Endothelial cell of umbilical vein (primary cell): ENCODE measurements at regions not wholly inside any gene's neighbourhood (a gene's known extent, or its start where the extent isn't known, plus 50 kb on each side); places are given as distances from the start of the nearest gene placed in this dataset.

Experiments used
- BruUV-seq: library from RNA; stranded (reverse); fragments of 400-500 nt; replicated peaks from 2 replicates; lab custom pipeline; 2021; lab: Mats Ljungman, UMichigan
- CTCF ChIA-PET: fragments of 300-600, 350-600 bp; sonication (Branson Sonifier 250); formaldehyde crosslinking; loops from one replicate; lab custom pipeline; 2021; ENCODE audit warnings: antibody characterized with exemption, inconsistent platforms; lab: Charles Lee
- POLR2A ChIA-PET: fragments of 300-600, 350-600 bp; sonication (Branson Sonifier 250); formaldehyde crosslinking; loops from one replicate; lab custom pipeline; 2021; ENCODE audit warnings: antibody characterized with exemption, inconsistent platforms; lab: Charles Lee
- DNase-seq: peaks from one replicate; pipeline ENCODE4 v3.0.0-alpha.2; 2011; ENCODE audit warnings: low read depth, low spot score
- FAIRE-seq: peaks from 2 replicates; lab custom pipeline; 2011; peaks lifted over from hg19 to GRCh38; lab: Jason Lieb, UNC
- H2AFZ ChIP-seq: 2 replicates; pipeline ENCODE4 v1.6.0; 2012; ENCODE audit warnings: low read depth, low read length, control low read depth, inconsistent platforms
- H3K27ac ChIP-seq: 2 replicates; pipeline ENCODE4 v1.5.1; 2011; ENCODE audit warnings: low read depth, mild to moderate bottlenecking, control low read depth, low read length, moderate library complexity; ENCODE audit not compliant: insufficient read depth
- H3K27me3 ChIP-seq, 2 experiments: 2 replicates each; pipeline versions ENCODE4 v1.6.0 to v1.6.1; 2011; ENCODE audit warnings: low read length in 2 of 2, mixed read lengths in 1 of 2; ENCODE audit not compliant: control insufficient read depth in 2 of 2, insufficient read depth in 2 of 2
- H3K36me3 ChIP-seq, 2 experiments: 2 replicates in 1 of 2; 3 replicates in 1 of 2; pipeline ENCODE4 v1.5.1; 2011; ENCODE audit warnings: low read length in 2 of 2, mild to moderate bottlenecking in 1 of 2, moderate library complexity in 1 of 2; ENCODE audit not compliant: control insufficient read depth in 2 of 2, insufficient read depth in 2 of 2; ENCODE audit errors: extremely low read depth in 1 of 2
- H3K4me1 ChIP-seq: 3 replicates; pipeline ENCODE4 v1.5.1; 2011; ENCODE audit warnings: mild to moderate bottlenecking, low read length; ENCODE audit not compliant: control insufficient read depth, insufficient read depth; ENCODE audit errors: extremely low read depth
- H3K4me2 ChIP-seq: 2 replicates; pipeline ENCODE4 v1.6.1; 2011; ENCODE audit warnings: low read length, control low read depth, mixed read lengths; ENCODE audit not compliant: insufficient read depth
- H3K4me3 ChIP-seq, 3 experiments: fragments of 200-600 bp in 1 of 3; sonication (generic), shearing (Covaris generic) in 1 of 3; replicated peaks in 1 of 3; 2 replicates each; pipeline ENCODE4 v1.5.1; 2011 to 2016; ENCODE audit warnings: control low read depth in 3 of 3, low read length in 3 of 3, mild to moderate bottlenecking in 2 of 3, inconsistent platforms in 1 of 3, low read depth in 1 of 3, moderate library complexity in 1 of 3; ENCODE audit not compliant: insufficient read depth in 1 of 3
- H3K79me2 ChIP-seq: 2 replicates; pipeline ENCODE4 v1.6.0; 2012; ENCODE audit warnings: low read length, inconsistent platforms; ENCODE audit not compliant: control insufficient read depth, insufficient read depth
- H3K9ac ChIP-seq: replicated peaks from 2 replicates; pipeline ENCODE3; 2011; ENCODE audit warnings: low read length, control low read depth; ENCODE audit not compliant: insufficient read depth; ENCODE audit errors: extremely low read depth
- H3K9me1 ChIP-seq: replicated peaks from 3 replicates; pipeline ENCODE4 v1.6.0; 2011; ENCODE audit warnings: mild to moderate bottlenecking, low read length; ENCODE audit not compliant: control insufficient read depth, insufficient read depth; ENCODE audit errors: extremely low read depth
- H3K9me3 ChIP-seq: replicated peaks from 2 replicates; pipeline ENCODE4 v1.5.1; 2012; ENCODE audit warnings: low read length, inconsistent platforms; ENCODE audit not compliant: control insufficient read depth, insufficient read depth
- H4K20me1 ChIP-seq: replicated peaks from 2 replicates; pipeline ENCODE3; 2011; ENCODE audit warnings: mild to moderate bottlenecking, low read length; ENCODE audit not compliant: control insufficient read depth, insufficient read depth; ENCODE audit errors: extremely low read depth
- CTCF ChIP-seq, 2 donors: IDR thresholded peaks; 1 replicate in 1 of 2; 2 replicates in 1 of 2; pipeline ENCODE4 v1.5.1; 2011; ENCODE audit warnings: low read length in 2 of 2, mild to moderate bottlenecking in 2 of 2, moderate library complexity in 2 of 2, control low read depth in 1 of 2, inconsistent platforms in 1 of 2, low read depth in 1 of 2; ENCODE audit not compliant: insufficient read depth in 1 of 2; ENCODE audit errors: extremely low read depth in 1 of 2
- EZH2 ChIP-seq: IDR thresholded peaks from 2 replicates; pipeline ENCODE4 v1.6.1; 2012; ENCODE audit warnings: borderline replicate concordance, low read depth, mild to moderate bottlenecking, moderate library complexity, low read length, inconsistent platforms; ENCODE audit not compliant: severe bottlenecking
- FOS ChIP-seq: IDR thresholded peaks from 2 replicates; pipeline ENCODE4 v1.6.1; 2011; ENCODE audit warnings: mild to moderate bottlenecking, low read length, moderate library complexity, borderline replicate concordance; ENCODE audit not compliant: insufficient read depth
- GATA2 ChIP-seq: IDR thresholded peaks from 2 replicates; pipeline ENCODE4 v1.7.0; 2011; ENCODE audit warnings: low read depth, mild to moderate bottlenecking, moderate library complexity, mixed read lengths, low read length; ENCODE audit not compliant: insufficient read length, insufficient read depth
- JUN ChIP-seq: IDR thresholded peaks from 2 replicates; pipeline ENCODE4 v1.6.1; 2011; ENCODE audit warnings: borderline replicate concordance, low read depth; ENCODE audit not compliant: insufficient read length, insufficient read depth
- MYC ChIP-seq: IDR thresholded peaks from one replicate; pipeline ENCODE4 v1.6.1; 2011; ENCODE audit warnings: mild to moderate bottlenecking, low read depth, low read length
- POLR2A ChIP-seq: IDR thresholded peaks from 2 replicates; pipeline ENCODE4 v1.6.1; 2012; ENCODE audit warnings: low read depth, mild to moderate bottlenecking, control low read depth, low read length
- POLR2AphosphoS5 ChIP-seq: IDR thresholded peaks from 2 replicates; pipeline ENCODE4 v1.6.1; 2012; ENCODE audit warnings: low read depth, mild to moderate bottlenecking, control low read depth, low read length, moderate library complexity; ENCODE audit not compliant: insufficient read depth
- dilution Hi-C: fragments of 300-500 bp; cut with MboI; formaldehyde crosslinking; loops from one replicate; pipeline ENCODE4 v1.15.0; 2019; ENCODE audit warnings: low sequenced_read_pairs; ENCODE audit not compliant: extremely low pct_ligation_motif_present
- intact Hi-C: fragments of 100-400 bp; cut with micrococcal nuclease; formaldehyde crosslinking; loops from one replicate; pipeline ENCODE4 v1.10.0; 2022
- TF ChIP-seq, protein P1 (sequence below): IDR thresholded peaks from 2 replicates; pipeline ENCODE4 v1.6.1; 2011; ENCODE audit not compliant: insufficient read depth, insufficient read length

DNA sequence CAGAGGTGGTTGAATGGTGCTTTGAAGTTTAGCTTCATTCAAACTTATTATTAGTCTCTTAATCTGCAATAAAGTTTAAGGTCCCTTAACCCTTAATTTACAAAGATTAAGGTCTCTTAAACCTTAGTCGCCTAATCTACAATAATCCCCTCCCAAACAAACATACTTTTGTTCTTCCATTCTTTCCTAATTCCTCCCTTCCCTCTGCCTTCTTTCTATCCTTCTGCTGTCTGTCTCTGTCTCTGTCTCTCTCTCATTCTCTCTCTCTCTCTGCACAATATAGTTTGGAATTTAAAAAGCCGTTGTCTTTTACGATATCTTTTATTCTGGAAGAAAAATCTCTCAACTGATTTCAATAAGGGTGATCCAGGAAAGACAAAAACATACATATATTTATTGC lies 1096.8 kb upstream of the ATXN8OS start:
- H3K9me3 ChIP-seq: no peaks in the 10 kb centered on the region
- TF ChIP-seq MYC (no peak), FOS (no peak), POLR2A (no peak), JUN (no peak), POLR2AphosphoS5 (no peak), EZH2 (no peak), CTCF (IDR thresholded peaks at IDR 0.05; ENCODE audit: extremely low read depth in 1 of 2, insufficient read depth in 1 of 2, low read depth in 1 of 2, low read length in 2 of 2) (no peak), GATA2 (no peak)
- TF ChIP-seq, protein P1, sequence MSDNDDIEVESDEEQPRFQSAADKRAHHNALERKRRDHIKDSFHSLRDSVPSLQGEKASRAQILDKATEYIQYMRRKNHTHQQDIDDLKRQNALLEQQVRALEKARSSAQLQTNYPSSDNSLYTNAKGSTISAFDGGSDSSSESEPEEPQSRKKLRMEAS: no peak
- no peak for FAIRE-seq
- BruUV-seq: no TSS peak
- H2AFZ ChIP-seq: no peak overlapping the region
- intact Hi-C loops: no loop called here
- no peaks in the 10 kb centered on the region for H3K9me1 ChIP-seq
- dilution Hi-C loops: no loop called here
- H3K27me3 ChIP-seq: no peaks in the 10 kb centered on the region
- no peak overlapping the region for H3K4me2 ChIP-seq
- CTCF ChIA-PET: no interaction called here
- no peaks in the 10 kb centered on the region for H3K36me3 ChIP-seq
- H3K4me1 ChIP-seq: no peaks in the 10 kb centered on the region
- no peak overlapping the region for H3K9ac ChIP-seq
- no peak overlapping the region for H3K4me3 ChIP-seq
- no peak overlapping the region for H3K27ac ChIP-seq
- DNase-seq: no peak
- POLR2A ChIA-PET: no interaction called here
- H3K79me2 ChIP-seq: no peaks in the 10 kb centered on the region
- no peaks in the 10 kb centered on the region for H4K20me1 ChIP-seq
